ENCODE measurements at regions not wholly inside any gene's neighbourhood (a gene's known extent, or its start where the extent isn't known, plus 50 kb on each side); places are given as distances from the start of the nearest gene placed in this dataset.

DNA sequence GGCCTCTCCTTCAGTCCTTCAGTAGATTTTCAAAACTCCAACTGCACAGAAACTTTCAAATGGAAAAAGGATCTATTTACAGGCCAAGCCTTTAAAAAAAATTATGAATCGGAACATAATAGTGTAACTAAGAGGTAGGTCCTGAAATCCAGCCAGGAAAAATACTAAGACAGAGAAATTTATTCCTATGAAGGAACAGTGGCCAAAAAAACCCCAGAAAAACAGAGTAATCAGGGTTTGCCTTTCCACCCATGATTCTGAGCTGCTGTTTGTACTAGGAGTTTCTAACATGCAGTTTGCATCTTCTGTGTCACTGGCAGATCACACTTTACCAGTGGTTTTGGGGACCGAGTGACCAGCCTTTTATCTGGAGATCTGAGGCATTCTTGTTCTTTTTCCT, 93.1 kb upstream of the TMED7 start:
- in situ Hi-C loops (cut with HindIII; ENCODE audit: extremely low pct_ligation_motif_present, low pct_unique_long_range_greater_than_20kb) (no loop called here), intact Hi-C loops (cut with micrococcal nuclease; ENCODE audit: unreplicated experiment) (no loop called here)
- Histone ChIP-seq H3K9ac (ENCODE audit: insufficient read depth, low read depth, low read length) (no peak overlapping the region), H3K4me3 (replicated peaks in 1 of 3; ENCODE audit: insufficient read depth in 1 of 3, low read depth in 2 of 3, low read length in 3 of 3) (no peak overlapping the region), H3K4me1 (ENCODE audit: insufficient read depth, low read length) (no peaks in the 10 kb centered on the region), H3K36me3 (replicated peaks in 1 of 2; ENCODE audit: control insufficient read depth in 1 of 2, insufficient read depth in 2 of 2, low read length in 2 of 2) (no peaks in the 10 kb centered on the region), H3K27ac (ENCODE audit: extremely low read length, insufficient read depth, low read length) (no peak overlapping the region), H4K20me1 (ENCODE audit: insufficient read depth, low read length) (no peaks in the 10 kb centered on the region), H2AFZ (ENCODE audit: low read length) (no peak overlapping the region), H3K79me2 (ENCODE audit: insufficient read depth, low read length) (no peaks in the 10 kb centered on the region), H3K9me3 (ENCODE audit: low read length) (no peaks in the 10 kb centered on the region), H3K27me3 (ENCODE audit: control insufficient read depth in 1 of 2, insufficient read depth in 2 of 2, low read length in 2 of 2) (no peaks in the 10 kb centered on the region), H3K4me2 (ENCODE audit: low read depth, low read length) (no peak overlapping the region)
- TF ChIP-seq MED8 (CRISPR knock-in tag; IDR thresholded peaks at IDR 0.05; ENCODE audit: insufficient replicate concordance) (no peak), ZBTB7A (CRISPR knock-in tag; IDR thresholded peaks at IDR 0.05) (no peak), HOXA9 (CRISPR knock-in tag; IDR thresholded peaks at IDR 0.05; ENCODE audit: borderline replicate concordance) (no peak), ZNF234 (CRISPR knock-in tag; conservative IDR thresholded peaks at IDR 0.05) (no peak), ZFP36L1 (CRISPR knock-in tag; IDR thresholded peaks at IDR 0.05) (no peak), EED (CRISPR knock-in tag; IDR thresholded peaks at IDR 0.05) (no peak), ZFP82 (CRISPR knock-in tag; IDR thresholded peaks at IDR 0.05; ENCODE audit: borderline replicate concordance) (no peak), ZMYM3 (CRISPR knock-in tag; IDR thresholded peaks at IDR 0.05) (no peak), RORA (CRISPR knock-in tag; IDR thresholded peaks at IDR 0.05) (no peak), NCOA5 (CRISPR knock-in tag; IDR thresholded peaks at IDR 0.05) (no peak), ZNF670 (CRISPR knock-in tag; IDR thresholded peaks at IDR 0.05; ENCODE audit: borderline replicate concordance) (no peak), ZMYM2 (CRISPR knock-in tag; IDR thresholded peaks at IDR 0.05) (no peak), ATRX (CRISPR knock-in tag; IDR thresholded peaks at IDR 0.05; ENCODE audit: borderline replicate concordance) (no peak), NFKBIZ (CRISPR knock-in tag; IDR thresholded peaks at IDR 0.05) (no peak), SOX13 (IDR thresholded peaks at IDR 0.05) (no peak), SOX13 (CRISPR knock-in tag; conservative IDR thresholded peaks at IDR 0.05 in 1 of 2, IDR thresholded peaks at IDR 0.05 in 1 of 2) (no peak)
- TF ChIP-seq, protein P1, sequence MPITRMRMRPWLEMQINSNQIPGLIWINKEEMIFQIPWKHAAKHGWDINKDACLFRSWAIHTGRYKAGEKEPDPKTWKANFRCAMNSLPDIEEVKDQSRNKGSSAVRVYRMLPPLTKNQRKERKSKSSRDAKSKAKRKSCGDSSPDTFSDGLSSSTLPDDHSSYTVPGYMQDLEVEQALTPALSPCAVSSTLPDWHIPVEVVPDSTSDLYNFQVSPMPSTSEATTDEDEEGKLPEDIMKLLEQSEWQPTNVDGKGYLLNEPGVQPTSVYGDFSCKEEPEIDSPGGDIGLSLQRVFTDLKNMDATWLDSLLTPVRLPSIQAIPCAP (CRISPR knock-in tag; IDR thresholded peaks at IDR 0.05; ENCODE audit: low read depth), result no peak
- TF ChIP-seq, protein P2, sequence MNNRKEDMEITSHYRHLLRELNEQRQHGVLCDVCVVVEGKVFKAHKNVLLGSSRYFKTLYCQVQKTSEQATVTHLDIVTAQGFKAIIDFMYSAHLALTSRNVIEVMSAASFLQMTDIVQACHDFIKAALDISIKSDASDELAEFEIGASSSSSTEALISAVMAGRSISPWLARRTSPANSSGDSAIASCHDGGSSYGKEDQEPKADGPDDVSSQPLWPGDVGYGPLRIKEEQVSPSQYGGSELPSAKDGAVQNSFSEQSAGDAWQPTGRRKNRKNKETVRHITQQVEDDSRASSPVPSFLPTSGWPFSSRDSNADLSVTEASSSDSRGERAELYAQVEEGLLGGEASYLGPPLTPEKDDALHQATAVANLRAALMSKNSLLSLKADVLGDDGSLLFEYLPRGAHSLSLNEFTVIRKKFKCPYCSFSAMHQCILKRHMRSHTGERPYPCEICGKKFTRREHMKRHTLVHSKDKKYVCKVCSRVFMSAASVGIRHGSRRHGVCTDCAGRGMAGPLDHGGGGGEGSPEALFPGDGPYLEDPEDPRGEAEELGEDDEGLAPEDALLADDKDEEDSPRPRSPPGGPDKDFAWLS (CRISPR knock-in tag; IDR thresholded peaks at IDR 0.05; ENCODE audit: borderline replicate concordance), result no peak
- FAIRE-seq (no peak), DNase-seq (ENCODE audit: low spot score) (no peak), ATAC-seq (no peak)
- ChIA-PET CTCF (ENCODE audit: low intra/inter-chr PET ratio, low total read pairs) (no interaction called here), POLR2A (no interaction called here)
- 18% methylated on average over 2 of the region's 2 CpGs for WGBS (ENCODE audit: low lambda C conversion rate)
- BruUV-seq (replicated peaks), result no TSS peak

All from HepG2 (cell line).